NCI-H2196 (cell line): ENCODE measurements at regions not wholly inside any gene's neighbourhood (a gene's known extent, or its start where the extent isn't known, plus 50 kb on each side); places are given as distances from the start of the nearest gene placed in this dataset.
"Not testable (repeated sequence)": the region's sequence is repeated elsewhere in the genome, so short reads cannot be mapped to it uniquely, and the experiment has no call there.

Experiments used
- DNase-seq: peaks from one replicate; lab custom pipeline; 2025; ENCODE audit not compliant: unreplicated experiment; lab: John Stamatoyannopoulos, UW

- no peak for DNase-seq
These were observed 896.5 kb upstream of the PABPC4L start for GRCh38 chr4:135098061-135098460.

- DNase-seq: no peak
These were observed 871.8 kb upstream of the PABPC4L start for GRCh38 chr4:135073389-135073788.

GRCh38 chr4:135072553-135072952 lies 871.0 kb upstream of the PABPC4L start:
- DNase-seq: no peak

GRCh38 chr4:135065366-135065765 lies 863.8 kb upstream of the PABPC4L start:
- no peak for DNase-seq

DNA sequence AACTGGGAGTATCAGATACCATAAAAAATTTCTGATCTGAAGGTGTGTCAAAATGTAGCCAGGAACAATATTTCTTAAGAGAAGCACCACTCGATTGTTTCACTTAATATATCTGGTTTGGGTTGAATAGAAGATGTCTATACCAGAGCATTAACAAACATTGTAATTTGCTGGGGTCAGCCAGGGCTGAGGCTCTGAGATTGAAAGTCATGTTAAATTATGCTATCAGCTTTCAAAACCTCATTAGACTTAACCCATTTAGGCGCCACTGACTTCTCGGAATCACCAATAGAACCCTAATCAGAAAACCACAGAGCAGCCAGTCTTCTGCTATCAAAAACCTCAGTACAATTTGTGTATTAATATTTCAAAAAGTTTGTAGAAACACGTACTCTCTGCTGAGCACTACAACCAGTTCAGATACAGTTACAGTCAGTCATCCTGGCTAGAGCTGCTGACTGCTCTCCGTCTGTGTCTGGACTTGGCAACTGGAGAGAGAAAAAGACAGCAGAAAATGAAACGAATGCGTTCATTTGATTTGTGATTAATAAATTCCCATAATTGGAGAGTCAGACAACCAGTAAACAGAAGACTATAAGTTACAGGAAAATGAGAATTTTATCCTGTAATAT lies 848.6 kb upstream of the PABPC4L start:
- no peak for DNase-seq

GRCh38 chr4:135032670-135033069 lies 831.1 kb upstream of the PABPC4L start:
- DNase-seq: no peak

- no peak for DNase-seq
These were observed 814.2 kb upstream of the PABPC4L start for GRCh38 chr4:135015771-135016170.

- no peak for DNase-seq
These were observed 805.8 kb upstream of the PABPC4L start for GRCh38 chr4:135007400-135007799.

DNA sequence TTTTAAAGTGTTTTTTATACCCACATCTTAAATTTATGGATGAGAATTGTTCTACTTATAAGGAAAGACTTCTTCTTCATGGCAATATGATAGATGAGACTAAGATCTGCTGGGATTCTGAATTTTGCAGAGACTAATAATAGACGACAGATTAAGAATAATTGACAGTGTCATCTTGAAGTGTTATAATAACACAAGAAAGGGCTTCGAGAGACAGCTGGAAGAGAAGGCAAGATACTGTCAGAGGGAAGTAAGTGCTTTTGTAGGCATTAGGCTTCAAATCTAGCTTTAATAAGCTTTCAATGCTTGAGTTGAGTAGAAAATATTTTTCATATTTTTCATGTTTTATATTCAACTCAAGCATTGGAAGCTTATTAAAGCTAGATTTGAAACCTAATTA lies 797.6 kb upstream of the PABPC4L start:
- DNase-seq: no peak

DNA sequence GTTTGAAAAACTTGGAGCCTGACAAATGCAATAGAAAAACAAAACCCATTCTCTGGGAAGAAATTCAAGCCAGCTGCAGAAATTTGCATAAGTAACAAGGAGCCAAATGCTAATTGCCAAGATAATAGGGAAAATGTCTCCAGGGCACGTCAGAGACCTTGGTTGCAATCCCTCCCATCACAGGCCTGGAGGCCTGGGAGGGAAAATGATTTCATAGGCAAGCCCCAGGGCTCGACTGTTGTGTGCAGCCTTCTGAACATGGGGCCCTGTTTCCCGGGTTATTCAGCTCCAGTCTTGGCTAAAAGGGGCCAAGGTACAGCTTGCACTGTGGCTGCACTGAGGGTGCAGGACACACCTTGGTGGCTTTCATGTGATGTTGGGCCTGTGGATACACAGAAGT lies 760.4 kb upstream of the PABPC4L start:
- no peak for DNase-seq

GRCh38 chr4:134958862-134959261 lies 757.3 kb upstream of the PABPC4L start:
- no peak for DNase-seq

- no peak for DNase-seq
These were observed 753.5 kb upstream of the PABPC4L start for GRCh38 chr4:134955059-134955458.

DNA sequence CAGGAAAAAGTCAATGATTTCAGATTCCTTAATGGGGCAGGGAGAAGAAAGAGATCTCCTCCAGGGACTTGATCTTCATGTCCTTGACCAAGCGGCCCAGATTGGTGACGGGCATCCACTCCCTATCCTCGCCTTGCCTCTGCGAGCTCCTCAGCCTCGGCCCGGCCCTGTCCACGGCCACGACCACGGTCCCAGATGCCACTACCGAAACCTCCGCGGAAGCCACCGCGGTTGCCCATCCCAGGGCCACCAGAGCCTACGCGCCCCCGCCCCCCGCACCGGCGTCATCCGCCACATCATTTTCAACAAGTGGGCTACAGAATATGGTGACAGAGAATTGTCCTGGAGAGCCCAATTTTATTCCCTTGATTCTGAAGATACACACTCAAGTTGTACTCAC lies 751.2 kb upstream of the PABPC4L start:
- no peak for DNase-seq

GRCh38 chr4:134952305-134952704 lies 750.7 kb upstream of the PABPC4L start:
- DNase-seq: no peak

GRCh38 chr4:134948110-134948642 lies 746.6 kb upstream of the PABPC4L start:
- no peak for DNase-seq

GRCh38 chr4:134944115-134944514 lies 742.5 kb upstream of the PABPC4L start:
- no peak for DNase-seq

DNA sequence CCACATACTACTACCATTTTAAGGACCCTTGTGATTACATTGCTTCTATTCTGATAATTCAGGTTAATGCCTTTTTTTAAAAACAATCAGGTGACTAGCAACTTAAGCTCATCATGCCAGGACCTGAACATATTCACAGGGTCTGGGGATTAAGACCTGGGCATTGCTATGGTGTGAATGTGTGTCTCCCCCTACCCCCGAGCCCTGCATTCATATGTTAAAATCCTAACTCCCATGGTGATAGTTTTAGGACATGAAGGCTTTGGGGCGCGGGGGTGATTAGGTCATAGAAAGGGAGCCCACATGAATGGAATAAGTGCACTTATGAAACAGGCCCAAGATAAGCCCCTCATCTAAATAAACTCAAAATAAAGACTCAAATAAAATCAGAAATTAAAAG lies 734.4 kb upstream of the PABPC4L start:
- DNase-seq: no peak

- DNase-seq: no peak
These were observed 733.7 kb upstream of the PABPC4L start for GRCh38 chr4:134935320-134935719.

- DNase-seq: no peak
These were observed 732.6 kb upstream of the PABPC4L start for GRCh38 chr4:134934036-134934808.

DNA sequence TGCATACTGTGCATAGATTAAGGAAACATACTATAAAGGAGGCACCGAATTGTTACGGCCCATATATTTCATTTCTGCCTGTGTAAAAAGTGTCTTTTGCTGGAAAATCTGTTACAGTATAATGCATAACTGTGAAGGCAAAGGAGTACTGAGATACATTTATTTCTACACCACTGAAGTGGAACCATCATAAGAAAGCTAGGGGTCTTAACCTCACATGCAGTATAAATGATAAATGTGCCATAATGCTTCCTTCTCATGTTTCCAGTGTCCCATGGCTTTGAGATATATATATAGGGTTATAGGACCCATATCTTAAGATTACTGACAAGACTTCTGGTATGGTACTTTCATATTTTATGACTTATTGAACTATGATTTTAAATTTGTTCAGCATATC lies 713.8 kb upstream of the PABPC4L start:
- no peak for DNase-seq

DNA sequence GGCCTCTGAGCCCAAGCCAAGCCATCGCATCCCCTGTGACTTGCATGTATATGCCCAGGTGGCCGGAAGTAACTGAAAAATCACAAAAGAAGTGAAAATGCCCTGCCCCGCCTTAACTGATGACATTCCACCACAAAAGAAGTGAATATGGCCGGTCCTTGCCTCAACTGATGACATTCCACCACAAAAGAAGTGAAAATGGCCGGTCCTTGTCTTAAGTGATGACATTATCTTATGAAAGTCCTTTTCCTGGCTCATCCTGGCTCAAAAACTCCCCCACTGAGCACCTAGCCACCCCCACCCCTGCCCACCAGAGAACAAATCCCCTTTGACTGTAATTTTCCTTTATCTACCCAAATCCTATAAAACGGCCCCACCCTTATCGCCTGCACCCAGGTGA lies 712.7 kb upstream of the PABPC4L start:
- DNase-seq: not testable (repeated sequence)

DNA sequence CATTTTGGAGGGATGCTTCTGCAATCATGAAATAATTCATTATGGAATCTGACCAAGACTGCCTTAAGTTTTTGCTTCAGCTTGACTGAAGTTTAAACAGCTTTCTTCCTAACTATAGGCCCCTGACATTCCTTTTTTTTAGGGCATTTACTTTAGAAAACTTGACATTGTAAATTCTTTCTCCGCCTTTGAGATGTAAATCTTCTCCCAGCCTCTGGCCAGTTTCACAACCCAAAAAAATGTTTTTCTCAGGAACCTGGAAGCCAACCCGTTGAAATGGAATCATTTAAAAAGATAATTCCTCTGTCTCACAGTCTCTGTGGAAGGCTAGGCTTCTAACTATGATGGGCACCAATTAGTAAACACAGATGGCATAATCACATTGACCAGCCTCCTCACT lies 710.4 kb upstream of the PABPC4L start:
- no peak for DNase-seq
